BE2C (cell line): ENCODE measurements at regions not wholly inside any gene's neighbourhood (a gene's known extent, or its start where the extent isn't known, plus 50 kb on each side); places are given as distances from the start of the nearest gene placed in this dataset.

Experiments
- DNase-seq: peaks from one replicate; pipeline ENCODE4 v3.0.0-alpha.2; 2020
- H3K27me3 ChIP-seq: fragments of 250-450 bp; sonication (Bioruptor Pico); 2 replicates; pipeline ENCODE4 v1.5.1; 2020; ENCODE audit warnings: mild to moderate bottlenecking
- H3K36me3 ChIP-seq: fragments of 250-450 bp; sonication (Bioruptor Pico); 2 replicates; pipeline ENCODE4 v1.5.1; 2020; ENCODE audit warnings: mild to moderate bottlenecking
- H3K4me1 ChIP-seq: fragments of 250-450 bp; sonication (Bioruptor Pico); 2 replicates; pipeline ENCODE4 v1.5.1; 2020
- H3K4me3 ChIP-seq: 2 replicates; pipeline ENCODE4 v1.5.1; 2011; ENCODE audit warnings: low read depth, low read length
- H3K9me3 ChIP-seq: fragments of 250-450 bp; sonication (Bioruptor Pico); 2 replicates; pipeline ENCODE4 v1.5.1; 2020
- TF ChIP-seq, protein P1 (sequence below): IDR thresholded peaks from 2 replicates; pipeline ENCODE4 v1.5.1; 2012; ENCODE audit warnings: mild to moderate bottlenecking, low read depth, low read length

DNA sequence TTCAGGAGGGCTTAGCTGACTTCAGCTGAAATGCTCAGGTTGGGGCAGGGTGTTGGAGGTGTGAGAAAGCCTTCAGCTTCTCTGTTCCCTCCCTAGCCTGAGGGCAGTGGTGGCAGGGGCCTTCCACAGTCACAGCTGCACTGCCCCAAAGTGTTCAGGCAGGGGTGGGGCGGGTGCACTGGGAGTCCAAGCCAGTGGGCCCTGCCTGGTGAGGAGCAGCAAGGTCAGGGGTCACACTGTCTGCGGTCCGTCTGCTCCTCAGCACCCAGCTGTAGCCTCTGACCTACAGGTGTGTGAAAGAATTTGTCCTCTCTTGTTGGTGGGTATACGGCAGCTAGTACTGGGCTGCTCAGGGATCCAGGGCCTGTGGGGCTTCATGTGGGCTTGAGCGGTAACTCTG, 490.4 kb upstream of the NCAM2 start:
- TF ChIP-seq, protein P1, sequence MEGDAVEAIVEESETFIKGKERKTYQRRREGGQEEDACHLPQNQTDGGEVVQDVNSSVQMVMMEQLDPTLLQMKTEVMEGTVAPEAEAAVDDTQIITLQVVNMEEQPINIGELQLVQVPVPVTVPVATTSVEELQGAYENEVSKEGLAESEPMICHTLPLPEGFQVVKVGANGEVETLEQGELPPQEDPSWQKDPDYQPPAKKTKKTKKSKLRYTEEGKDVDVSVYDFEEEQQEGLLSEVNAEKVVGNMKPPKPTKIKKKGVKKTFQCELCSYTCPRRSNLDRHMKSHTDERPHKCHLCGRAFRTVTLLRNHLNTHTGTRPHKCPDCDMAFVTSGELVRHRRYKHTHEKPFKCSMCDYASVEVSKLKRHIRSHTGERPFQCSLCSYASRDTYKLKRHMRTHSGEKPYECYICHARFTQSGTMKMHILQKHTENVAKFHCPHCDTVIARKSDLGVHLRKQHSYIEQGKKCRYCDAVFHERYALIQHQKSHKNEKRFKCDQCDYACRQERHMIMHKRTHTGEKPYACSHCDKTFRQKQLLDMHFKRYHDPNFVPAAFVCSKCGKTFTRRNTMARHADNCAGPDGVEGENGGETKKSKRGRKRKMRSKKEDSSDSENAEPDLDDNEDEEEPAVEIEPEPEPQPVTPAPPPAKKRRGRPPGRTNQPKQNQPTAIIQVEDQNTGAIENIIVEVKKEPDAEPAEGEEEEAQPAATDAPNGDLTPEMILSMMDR = no peak
- no peak for DNase-seq
- H3K4me1 ChIP-seq = no peaks in the 10 kb centered on the region
- no peak overlapping the region for H3K4me3 ChIP-seq
- no peaks in the 10 kb centered on the region for H3K27me3 ChIP-seq
- H3K36me3 ChIP-seq = no peaks in the 10 kb centered on the region
- H3K9me3 ChIP-seq = peaks cover 1% of the 10 kb centered on the region; the same call in 1 of the 2 replicates

DNA sequence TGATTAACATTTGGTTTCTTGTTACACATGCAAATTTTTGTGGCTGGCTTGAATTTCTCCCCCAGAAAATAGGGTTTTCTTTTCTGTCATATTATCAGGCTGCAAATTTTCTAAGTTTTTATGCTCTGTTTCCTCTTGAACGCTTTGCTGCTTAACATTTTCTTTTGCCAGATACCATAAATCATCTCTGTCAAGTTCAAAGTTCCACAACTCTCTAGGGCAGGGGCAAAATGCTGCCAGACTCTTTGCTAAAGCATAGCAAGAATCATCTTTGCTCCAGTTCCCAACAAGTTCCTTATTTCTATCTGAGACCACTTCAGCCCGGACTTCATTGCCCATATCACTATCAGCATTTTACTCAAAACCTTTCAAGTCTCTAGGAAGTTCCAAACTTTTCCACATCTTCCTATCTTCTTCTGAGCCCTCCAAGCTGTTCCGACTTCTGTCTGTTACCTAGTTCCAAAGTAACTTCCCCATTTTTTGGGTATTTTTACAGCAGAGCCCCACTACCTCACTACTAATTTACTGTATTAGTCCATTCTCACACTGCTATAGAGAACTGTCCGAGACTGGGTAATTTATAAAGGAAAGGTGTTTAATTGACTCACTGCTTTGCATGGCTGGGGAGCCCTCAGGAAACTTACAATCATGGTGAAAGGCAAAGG, 486.9 kb upstream of the NCAM2 start:
- Histone ChIP-seq H3K4me3 (no peak overlapping the region), H3K4me1 (no peaks in the 10 kb centered on the region), H3K27me3 (no peaks in the 10 kb centered on the region), H3K36me3 (no peaks in the 10 kb centered on the region), H3K9me3 (no peaks in the 10 kb centered on the region)
- DNase-seq = no peak
- TF ChIP-seq, protein P1 = no peak

DNA sequence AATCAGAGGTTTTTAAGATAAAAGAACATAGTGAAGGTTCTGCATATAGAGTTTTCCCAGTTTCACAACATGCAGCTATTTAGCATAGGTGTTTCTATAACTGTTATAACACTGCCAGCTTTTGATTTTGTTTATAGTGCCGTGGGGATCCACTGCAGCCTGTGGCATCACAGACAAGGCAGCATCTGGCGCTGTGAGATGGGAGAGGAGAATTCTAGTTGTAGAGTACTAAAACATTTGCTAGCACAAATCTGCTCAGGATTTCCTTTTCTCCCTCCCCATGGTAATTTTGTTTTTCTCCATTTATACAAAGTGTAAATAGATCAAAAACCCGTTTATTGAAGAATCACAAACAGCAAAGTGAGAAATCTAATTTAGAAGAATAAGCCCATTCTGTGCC, 482.8 kb upstream of the NCAM2 start:
- no peaks in the 10 kb centered on the region for H3K36me3 ChIP-seq
- no peaks in the 10 kb centered on the region for H3K27me3 ChIP-seq
- DNase-seq = no peak
- H3K4me3 ChIP-seq = no peak overlapping the region
- TF ChIP-seq, protein P1 = no peak
- H3K4me1 ChIP-seq = no peaks in the 10 kb centered on the region
- H3K9me3 ChIP-seq = no peaks in the 10 kb centered on the region

DNA sequence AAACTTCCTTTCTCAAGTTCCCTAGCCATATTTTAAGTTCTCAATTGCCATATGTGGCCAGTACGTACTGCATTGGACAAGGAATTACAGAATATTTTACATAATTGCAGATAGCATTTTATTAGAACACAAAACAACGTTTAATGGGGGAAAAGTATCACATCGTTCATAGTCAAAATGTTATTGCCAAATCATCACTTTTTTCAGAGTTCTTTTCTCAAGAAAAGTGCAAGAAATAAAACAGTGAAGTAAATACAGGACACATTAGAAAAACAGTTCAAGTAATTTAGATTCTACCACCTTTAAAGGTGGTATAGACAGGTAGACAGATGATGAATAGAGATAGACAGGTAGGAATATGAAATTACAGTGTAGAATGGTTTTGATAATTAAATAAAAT, 479.1 kb upstream of the NCAM2 start:
- TF ChIP-seq, protein P1 = no peak
- Histone ChIP-seq H3K4me3 (no peak overlapping the region), H3K9me3 (no peaks in the 10 kb centered on the region), H3K4me1 (no peaks in the 10 kb centered on the region), H3K27me3 (no peaks in the 10 kb centered on the region), H3K36me3 (no peaks in the 10 kb centered on the region)
- no peak for DNase-seq

DNA sequence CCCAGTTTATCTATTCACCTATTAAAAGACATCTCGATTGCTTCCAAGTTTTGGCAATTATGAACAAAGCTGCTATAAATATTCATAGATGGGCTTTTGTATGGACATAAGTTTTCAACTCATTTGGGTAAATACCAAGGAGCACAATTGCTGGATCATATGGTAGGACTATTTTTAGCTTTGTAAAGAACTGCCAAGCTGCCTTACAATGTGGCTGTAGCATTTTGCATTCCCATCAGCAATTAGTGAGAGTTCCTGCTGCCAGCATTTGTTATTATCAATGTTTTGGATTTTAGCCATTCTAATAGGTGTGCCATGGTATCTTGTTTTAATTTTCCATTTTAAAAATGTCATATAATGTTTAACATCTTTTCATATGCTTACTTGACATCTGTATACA, 475.6 kb upstream of the NCAM2 start:
- Histone ChIP-seq H3K4me1 (peaks cover 5% of the 10 kb centered on the region), H3K4me3 (no peak overlapping the region), H3K36me3 (no peaks in the 10 kb centered on the region), H3K9me3 (no peaks in the 10 kb centered on the region), H3K27me3 (no peaks in the 10 kb centered on the region)
- TF ChIP-seq, protein P1 = no peak
- no peak for DNase-seq

DNA sequence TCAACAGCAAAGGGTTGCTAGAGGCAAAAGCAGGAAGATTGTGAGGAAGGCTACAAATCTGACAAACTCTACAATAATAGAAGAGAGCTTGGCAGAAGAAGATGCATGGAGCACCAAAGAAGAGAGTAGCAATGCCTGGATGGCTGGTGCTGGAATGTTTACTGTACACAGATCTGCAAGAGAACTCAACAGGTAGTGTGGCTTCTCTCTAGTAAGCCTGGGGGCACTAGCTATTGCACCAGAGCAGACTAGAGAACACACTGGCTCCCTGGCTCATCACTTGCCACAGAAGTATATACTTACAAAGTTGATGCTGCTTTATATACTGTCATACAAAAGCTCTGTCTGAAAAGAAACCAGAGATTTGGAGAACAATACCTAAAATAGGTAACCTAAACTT, 475.0 kb upstream of the NCAM2 start:
- Histone ChIP-seq H3K4me1 (peaks cover 5% of the 10 kb centered on the region), H3K9me3 (no peaks in the 10 kb centered on the region), H3K27me3 (no peaks in the 10 kb centered on the region), H3K36me3 (no peaks in the 10 kb centered on the region), H3K4me3 (no peak overlapping the region)
- TF ChIP-seq, protein P1 = no peak
- DNase-seq = no peak
